IgD-negative memory B cell (primary cell): ENCODE measurements at regions not wholly inside any gene's neighbourhood (a gene's known extent, or its start where the extent isn't known, plus 50 kb on each side); places are given as distances from the start of the nearest gene placed in this dataset.

Source experiments
- H3K27ac Mint-ChIP-seq, 3 donors: one replicate each; pipeline ENCODE4 v1.8.0; 2020 to 2022; ENCODE audit warnings: mild to moderate bottlenecking in 3 of 3, mixed read lengths in 3 of 3, moderate library complexity in 1 of 3
- H3K27me3 Mint-ChIP-seq: one replicate; pipeline ENCODE4 v1.8.0; 2021; ENCODE audit warnings: mixed read lengths
- H3K36me3 Mint-ChIP-seq: one replicate; pipeline ENCODE4 v1.8.0; 2020; ENCODE audit warnings: mild to moderate bottlenecking, mixed read lengths
- H3K4me1 Mint-ChIP-seq, 3 donors: one replicate each; pipeline ENCODE4 v1.8.0; 2020 to 2022; ENCODE audit warnings: mixed read lengths in 3 of 3, mild to moderate bottlenecking in 1 of 3
- H3K4me3 Mint-ChIP-seq, 4 donors: one replicate each; pipeline ENCODE4 v1.8.0; 2020 to 2022; ENCODE audit warnings: mild to moderate bottlenecking in 4 of 4, mixed read lengths in 4 of 4, moderate library complexity in 3 of 4
- H3K9me3 Mint-ChIP-seq, 3 donors: one replicate each; pipeline ENCODE4 v1.8.0; 2020 to 2021; ENCODE audit warnings: mixed read lengths in 3 of 3, mild to moderate bottlenecking in 1 of 3

DNA sequence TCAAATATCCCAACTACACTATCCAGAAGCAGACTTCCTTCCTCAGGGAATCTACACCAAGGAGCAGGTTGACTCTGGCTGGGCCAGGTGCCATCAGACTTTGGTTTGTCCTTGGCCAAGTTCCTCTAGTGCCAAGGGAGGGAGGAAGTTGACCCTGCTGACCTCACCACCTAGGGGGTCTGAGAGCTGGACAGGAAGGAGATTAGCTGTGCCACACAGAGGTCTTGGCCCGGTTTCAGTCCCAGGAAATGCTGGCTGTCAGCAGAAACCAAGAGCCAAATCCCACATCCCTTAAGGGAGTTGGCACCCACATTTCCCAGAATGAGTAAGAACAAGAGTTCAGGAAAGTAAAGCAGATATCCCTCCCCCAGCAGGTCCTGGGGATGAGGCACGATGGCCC, 178.2 kb downstream of the SALL1 start:
- peaks cover 6% of the 10 kb centered on the region for H3K27me3 Mint-ChIP-seq
- peaks cover 0 to 1% (median 0%) of the 10 kb centered on the region in 3 donors for H3K4me1 Mint-ChIP-seq
- H3K36me3 Mint-ChIP-seq = no peaks in the 10 kb centered on the region
- peak overlapping the region in 1 of 4 donors; percentile 35 for H3K4me3 Mint-ChIP-seq
- H3K27ac Mint-ChIP-seq = no peak overlapping the region
- H3K9me3 Mint-ChIP-seq = peaks cover 0 to 3% (median 3%) of the 10 kb centered on the region in 3 donors

DNA sequence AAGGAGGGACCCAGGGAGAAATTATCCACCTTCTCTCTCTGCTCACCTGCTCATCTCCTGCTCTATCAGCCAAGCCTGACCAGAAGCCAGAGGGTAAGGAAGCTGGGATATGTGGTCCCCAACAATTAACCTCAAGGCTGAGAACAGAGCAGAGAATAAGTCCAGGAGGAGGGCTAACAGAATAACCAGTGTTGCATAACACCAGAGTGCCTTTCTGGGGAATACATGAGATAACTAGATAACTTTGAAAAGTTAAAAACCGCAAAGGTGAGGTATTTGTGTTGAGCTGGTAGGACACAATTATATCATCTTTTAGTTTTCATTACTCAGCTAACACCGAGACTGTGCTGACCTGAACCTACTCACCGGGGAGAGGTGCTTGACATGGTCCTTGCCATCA, 180.8 kb downstream of the SALL1 start:
- H3K27me3 Mint-ChIP-seq = peaks cover 6% of the 10 kb centered on the region
- no peak overlapping the region for H3K27ac Mint-ChIP-seq
- no peaks in the 10 kb centered on the region for H3K4me1 Mint-ChIP-seq
- H3K4me3 Mint-ChIP-seq = no peak overlapping the region
- H3K9me3 Mint-ChIP-seq = peaks cover 0 to 3% (median 1%) of the 10 kb centered on the region in 3 donors
- H3K36me3 Mint-ChIP-seq = no peaks in the 10 kb centered on the region

DNA sequence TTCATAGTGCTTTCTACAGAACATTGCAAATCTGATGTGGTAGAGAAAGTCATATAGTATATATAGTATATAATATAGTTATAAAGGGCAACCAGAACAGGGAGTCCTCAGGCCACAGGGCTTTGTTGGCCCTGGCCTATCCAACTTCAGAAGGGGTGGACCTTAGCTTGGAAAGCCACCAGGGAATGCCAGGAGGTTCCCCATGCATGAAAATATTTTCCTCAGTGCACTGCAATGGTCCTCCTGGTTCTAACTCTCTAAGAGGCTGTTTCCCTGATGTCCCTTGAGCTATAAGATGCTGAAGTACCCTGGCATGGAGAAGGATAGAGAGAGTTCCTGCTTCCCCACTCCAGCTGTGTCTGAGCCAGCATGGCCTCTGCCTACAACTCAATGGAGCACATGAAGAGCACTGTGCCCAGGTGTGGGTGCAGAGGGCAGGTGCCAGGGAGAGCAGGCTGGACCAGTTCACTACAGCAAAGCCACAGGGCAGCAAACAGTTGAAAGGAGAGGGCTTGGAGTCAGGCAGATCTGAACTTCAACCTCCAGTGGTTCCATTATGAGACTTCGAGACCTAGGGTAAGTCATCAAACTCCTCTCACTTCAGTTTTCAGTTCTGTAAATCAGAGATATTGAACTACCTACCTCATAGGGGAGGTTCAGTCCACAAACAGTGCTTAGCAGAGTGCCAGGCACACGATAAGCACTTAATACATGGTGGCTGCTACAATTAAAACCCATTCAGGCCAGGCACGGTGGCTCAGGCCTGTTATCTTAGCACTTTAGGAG, 183.1 kb downstream of the SALL1 start:
- no peak overlapping the region for H3K4me3 Mint-ChIP-seq
- H3K36me3 Mint-ChIP-seq = no peaks in the 10 kb centered on the region
- H3K9me3 Mint-ChIP-seq = peaks cover 0 to 3% (median 1%) of the 10 kb centered on the region in 3 donors
- no peaks in the 10 kb centered on the region for H3K4me1 Mint-ChIP-seq
- peak overlapping the region in 1 of 3 donors; percentile 71 for H3K27ac Mint-ChIP-seq
- H3K27me3 Mint-ChIP-seq = peaks cover 2% of the 10 kb centered on the region

DNA sequence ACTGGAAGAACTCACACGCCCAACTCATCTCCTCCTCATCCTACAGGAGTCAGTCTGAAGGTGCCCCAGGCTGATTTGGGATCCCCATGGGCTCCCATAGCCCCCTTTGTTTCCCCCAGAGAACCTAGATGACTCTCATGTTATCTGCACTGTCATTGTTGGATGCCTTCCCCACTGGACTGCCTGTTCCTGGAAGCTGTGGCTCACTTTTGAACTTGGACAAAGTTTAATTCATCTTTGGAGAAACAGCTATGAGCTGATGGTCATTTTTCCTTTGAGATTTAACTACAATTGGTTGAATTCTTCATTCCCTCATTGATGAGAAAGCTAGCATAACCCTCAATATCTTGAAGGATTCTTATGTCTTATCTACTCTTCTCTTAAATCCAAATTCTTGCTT, 186.6 kb downstream of the SALL1 start:
- Mint-ChIP-seq H3K9me3 (no peaks in the 10 kb centered on the region), H3K4me3 (no peak overlapping the region), H3K27me3 (no peaks in the 10 kb centered on the region), H3K27ac (peak overlapping the region in 1 of 3 donors; percentile 39), H3K4me1 (no peaks in the 10 kb centered on the region), H3K36me3 (no peaks in the 10 kb centered on the region)

DNA sequence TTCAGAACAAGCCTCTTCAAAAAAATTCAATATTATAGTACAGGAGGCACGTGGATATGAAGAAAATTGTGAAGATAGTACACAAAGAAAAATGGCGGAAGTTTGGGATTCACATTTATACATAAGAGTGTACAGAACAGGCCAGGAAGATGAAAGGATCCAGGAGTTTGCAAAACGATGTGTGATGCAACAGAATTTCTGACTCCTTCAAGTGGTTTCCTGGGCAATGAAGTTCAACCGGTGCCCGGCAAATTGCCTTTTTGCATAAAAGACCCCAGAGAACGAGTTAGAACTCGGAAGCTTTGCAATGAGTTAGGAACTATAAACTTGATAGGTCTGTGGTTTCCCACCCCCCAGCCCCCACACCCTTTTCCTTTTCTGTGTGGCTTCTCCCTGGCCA, 189.1 kb downstream of the SALL1 start:
- Mint-ChIP-seq H3K9me3 (no peaks in the 10 kb centered on the region), H3K27ac (no peak overlapping the region), H3K4me3 (no peak overlapping the region), H3K27me3 (no peaks in the 10 kb centered on the region), H3K4me1 (no peaks in the 10 kb centered on the region), H3K36me3 (no peaks in the 10 kb centered on the region)

DNA sequence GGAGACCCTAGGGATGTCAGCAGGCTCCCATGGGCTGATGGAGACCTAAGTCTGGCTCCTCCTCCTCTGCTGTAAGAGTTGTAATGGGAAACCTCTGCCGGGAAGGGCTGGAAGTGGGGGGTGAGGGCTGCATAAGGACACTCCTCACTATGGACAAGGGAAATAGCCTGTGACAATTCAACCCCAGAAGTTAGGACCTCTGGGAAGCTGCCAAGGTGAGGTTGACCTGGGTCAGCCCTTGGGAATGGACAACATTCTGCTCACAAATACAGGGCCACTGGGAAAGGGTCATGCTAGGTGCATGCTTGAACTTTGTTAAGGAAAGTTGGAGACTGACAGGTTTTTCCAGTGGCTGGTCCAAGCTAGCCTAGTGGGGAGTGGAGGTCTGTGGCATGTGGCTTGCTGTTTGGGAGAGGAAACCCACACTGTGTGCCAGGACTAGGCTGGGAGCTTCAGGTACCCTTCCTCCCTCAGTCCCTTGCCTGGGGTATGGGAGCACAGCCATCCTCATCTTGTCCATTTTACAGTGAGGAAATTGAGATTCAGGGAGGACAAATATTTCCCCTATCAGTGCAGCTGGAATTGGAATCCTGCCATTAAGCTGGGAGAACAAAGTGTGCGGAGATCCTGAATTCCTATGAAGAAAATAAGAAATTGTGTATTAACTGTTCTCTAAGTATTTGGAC, 190.4 kb downstream of the SALL1 start:
- H3K4me3 Mint-ChIP-seq = no peak overlapping the region
- no peaks in the 10 kb centered on the region for H3K9me3 Mint-ChIP-seq
- no peak overlapping the region for H3K27ac Mint-ChIP-seq
- H3K36me3 Mint-ChIP-seq = no peaks in the 10 kb centered on the region
- no peaks in the 10 kb centered on the region for H3K4me1 Mint-ChIP-seq
- H3K27me3 Mint-ChIP-seq = no peaks in the 10 kb centered on the region

DNA sequence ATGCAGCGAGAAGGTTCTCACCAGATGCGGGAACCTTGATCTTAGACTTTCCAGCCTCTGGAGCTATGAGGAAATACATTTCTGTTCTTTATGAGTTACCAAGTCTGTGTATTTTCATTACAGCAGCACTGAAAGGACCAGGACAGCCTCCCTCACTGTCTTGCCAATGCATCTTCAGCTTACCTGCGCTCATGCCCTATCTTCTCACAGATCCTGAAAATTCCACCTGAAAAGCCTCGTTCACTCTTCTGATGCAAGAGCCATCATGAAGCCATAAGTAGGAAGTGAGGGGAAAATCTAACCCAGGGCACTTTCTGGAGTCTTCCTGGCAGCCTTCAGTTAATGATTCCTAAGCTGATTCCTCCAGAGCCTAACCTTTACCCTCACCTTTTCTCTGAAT, 194.0 kb downstream of the SALL1 start:
- Mint-ChIP-seq H3K27ac (no peak overlapping the region), H3K9me3 (no peaks in the 10 kb centered on the region), H3K27me3 (peaks cover 2% of the 10 kb centered on the region), H3K4me1 (no peaks in the 10 kb centered on the region), H3K36me3 (no peaks in the 10 kb centered on the region), H3K4me3 (no peak overlapping the region)

DNA sequence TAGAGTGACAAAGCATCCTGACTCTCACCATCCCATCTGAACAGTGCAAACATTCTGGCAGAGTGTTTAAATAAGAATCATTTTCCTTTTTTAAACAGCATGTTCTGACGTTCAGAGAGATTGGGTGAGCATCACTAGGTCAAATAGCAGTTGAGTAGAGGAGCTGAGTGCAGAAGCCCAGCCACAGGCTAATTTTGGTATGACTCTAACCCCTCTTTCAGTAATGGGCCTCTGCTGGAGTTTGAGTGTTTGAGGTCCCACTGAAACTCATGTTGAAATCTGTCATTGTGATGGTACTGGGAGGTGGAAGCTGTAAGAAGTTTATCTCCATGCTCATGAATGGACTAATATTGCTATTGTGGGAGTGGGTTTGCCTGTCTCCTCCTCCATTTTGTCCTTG, 194.4 kb downstream of the SALL1 start:
- Mint-ChIP-seq H3K9me3 (no peaks in the 10 kb centered on the region), H3K36me3 (no peaks in the 10 kb centered on the region), H3K27ac (no peak overlapping the region), H3K27me3 (peaks cover 2% of the 10 kb centered on the region), H3K4me1 (no peaks in the 10 kb centered on the region), H3K4me3 (no peak overlapping the region)

DNA sequence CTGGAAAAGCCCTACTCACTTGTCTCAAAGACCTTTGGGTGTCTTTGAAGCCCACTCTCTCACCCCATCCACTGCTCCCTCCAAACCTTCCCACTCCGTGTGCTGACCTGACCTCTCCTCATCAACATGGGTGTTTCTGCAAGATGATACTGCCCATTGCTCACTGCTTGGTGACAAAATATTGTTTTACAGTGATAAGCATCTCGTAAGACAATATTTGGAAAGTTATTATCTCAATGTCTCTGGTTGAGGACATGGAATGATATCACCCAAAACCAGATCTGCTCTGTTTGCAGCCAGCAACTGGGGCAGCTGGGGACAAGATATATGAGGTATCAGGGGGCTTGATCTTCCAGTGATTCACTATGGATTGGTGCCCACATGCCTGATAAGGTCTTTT, 195.8 kb downstream of the SALL1 start:
- Mint-ChIP-seq H3K36me3 (no peaks in the 10 kb centered on the region), H3K4me1 (no peaks in the 10 kb centered on the region), H3K4me3 (no peak overlapping the region), H3K9me3 (no peaks in the 10 kb centered on the region), H3K27ac (no peak overlapping the region), H3K27me3 (peaks cover 2% of the 10 kb centered on the region)

DNA sequence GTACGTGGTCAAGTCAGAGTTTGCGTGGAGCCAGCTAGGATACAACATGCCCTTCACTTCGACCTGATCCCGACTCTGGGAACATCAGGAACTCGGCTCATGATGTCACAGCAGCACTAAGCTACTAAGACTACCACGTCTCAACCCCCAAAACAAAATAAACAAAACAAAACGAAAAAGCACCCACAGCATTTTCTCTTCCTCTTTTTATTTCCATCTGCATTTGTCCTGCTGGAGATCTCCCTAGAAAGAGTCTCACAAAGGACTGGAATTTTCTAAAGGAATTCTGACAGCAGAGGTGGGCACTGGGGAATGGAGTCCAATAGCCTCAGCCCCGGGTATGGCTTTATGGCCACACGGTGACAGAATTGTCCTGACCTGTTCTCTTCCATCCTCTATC, 196.6 kb downstream of the SALL1 start:
- Mint-ChIP-seq H3K4me1 (no peaks in the 10 kb centered on the region), H3K27ac (no peak overlapping the region), H3K9me3 (no peaks in the 10 kb centered on the region), H3K4me3 (no peak overlapping the region), H3K36me3 (no peaks in the 10 kb centered on the region), H3K27me3 (peaks cover 2% of the 10 kb centered on the region)

DNA sequence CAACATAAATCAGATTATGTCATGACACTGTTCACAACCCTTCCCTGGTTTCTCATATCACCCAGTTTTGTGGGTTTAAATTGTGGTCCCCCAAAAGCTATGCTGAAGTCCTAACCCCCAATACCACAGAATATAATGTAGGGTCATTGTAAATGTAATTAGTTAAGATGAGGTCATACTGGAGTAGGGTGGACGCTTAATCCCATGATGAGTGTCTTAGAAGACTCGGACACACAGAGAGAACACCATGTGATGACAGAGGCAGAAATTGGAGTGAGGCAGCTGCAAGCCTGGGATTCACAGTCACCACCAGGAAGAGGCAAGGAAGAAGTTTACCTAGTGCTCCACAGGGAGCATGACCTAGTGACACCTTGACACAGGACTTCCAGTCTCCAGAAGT, 197.8 kb downstream of the SALL1 start:
- Mint-ChIP-seq H3K27me3 (peaks cover 2% of the 10 kb centered on the region), H3K4me1 (no peaks in the 10 kb centered on the region), H3K27ac (no peak overlapping the region), H3K4me3 (no peak overlapping the region), H3K36me3 (no peaks in the 10 kb centered on the region), H3K9me3 (no peaks in the 10 kb centered on the region)

DNA sequence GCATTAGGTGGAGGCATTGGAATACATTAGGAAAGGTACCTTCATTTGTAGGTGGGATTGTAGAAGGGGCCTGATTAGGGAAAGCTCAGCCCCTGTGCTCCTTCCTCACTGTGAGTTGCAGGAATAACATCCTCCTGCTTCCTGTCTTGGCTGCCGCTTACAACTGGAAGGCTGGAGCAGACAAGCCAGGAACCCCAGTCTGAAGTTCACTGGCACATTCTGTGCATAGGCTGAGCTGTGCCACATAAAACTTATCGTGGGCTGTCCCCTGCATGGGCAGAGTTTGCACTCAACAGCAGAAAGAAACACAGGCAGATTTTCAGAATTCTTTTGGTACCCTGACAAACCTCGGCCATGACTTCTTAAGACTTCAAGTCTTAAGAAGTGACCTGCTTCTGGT, 200.1 kb downstream of the SALL1 start:
- no peak overlapping the region for H3K4me3 Mint-ChIP-seq
- no peaks in the 10 kb centered on the region for H3K4me1 Mint-ChIP-seq
- peaks cover 2% of the 10 kb centered on the region for H3K27me3 Mint-ChIP-seq
- H3K9me3 Mint-ChIP-seq = peaks cover 0 to 1% (median 0%) of the 10 kb centered on the region in 3 donors
- H3K36me3 Mint-ChIP-seq = no peaks in the 10 kb centered on the region
- H3K27ac Mint-ChIP-seq = no peak overlapping the region

DNA sequence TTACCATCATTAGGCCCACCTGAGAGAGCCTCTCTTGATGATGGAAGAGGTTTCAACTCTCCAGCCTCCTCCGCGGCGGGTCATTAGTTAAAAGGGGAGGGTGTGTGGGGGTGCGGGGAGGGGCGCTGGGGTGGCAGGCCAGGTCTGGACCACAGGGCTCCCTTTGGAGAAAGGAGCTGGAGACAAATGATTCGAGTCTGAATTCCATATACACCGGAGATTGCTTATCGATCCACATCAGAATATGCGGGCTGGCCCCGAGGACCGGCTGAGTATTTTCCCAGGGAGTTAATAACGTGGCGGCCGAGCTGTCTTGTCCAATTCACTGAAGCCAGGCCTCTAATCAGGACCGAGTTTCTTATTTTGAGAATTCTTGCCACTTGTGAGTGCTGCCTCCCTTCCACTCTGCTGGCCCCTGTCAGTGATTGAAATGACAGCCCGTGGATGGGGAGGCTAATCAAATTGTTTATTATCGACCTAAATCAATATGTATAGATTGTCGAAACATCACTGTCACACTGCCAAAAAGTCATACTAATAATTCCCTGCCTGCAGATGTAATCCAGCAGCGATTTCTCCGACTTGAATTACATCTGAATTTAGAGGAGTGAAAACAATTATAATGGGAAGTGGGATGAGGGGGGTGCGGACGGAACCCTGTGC, 202.7 kb downstream of the SALL1 start:
- H3K9me3 Mint-ChIP-seq = peaks cover 0 to 1% (median 0%) of the 10 kb centered on the region in 3 donors
- H3K4me1 Mint-ChIP-seq = no peaks in the 10 kb centered on the region
- H3K36me3 Mint-ChIP-seq = no peaks in the 10 kb centered on the region
- H3K27me3 Mint-ChIP-seq = peaks cover 3% of the 10 kb centered on the region
- H3K4me3 Mint-ChIP-seq = peak overlapping the region in 1 of 4 donors; percentile 11
- no peak overlapping the region for H3K27ac Mint-ChIP-seq

DNA sequence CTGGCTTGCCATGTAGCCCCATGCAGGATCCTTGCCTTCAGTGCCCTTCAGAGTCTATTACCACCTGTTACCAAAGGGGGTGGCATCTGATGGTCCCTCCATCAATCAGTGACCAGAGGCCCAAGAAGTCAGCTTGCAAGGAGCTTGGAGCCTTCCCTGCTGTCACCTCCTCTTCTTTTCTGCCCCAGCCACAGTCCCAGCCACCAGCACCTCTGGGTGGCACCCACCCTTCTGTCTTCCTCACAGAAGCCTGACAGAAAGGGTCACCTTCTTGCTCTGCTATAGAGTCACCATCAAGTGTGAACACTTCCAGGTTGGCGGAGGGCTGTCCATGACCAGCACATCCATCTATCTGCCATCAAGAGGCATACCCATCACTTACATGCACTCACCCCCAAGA, 203.2 kb downstream of the SALL1 start:
- Mint-ChIP-seq H3K27me3 (peaks cover 3% of the 10 kb centered on the region), H3K4me1 (no peaks in the 10 kb centered on the region), H3K9me3 (peaks cover 0 to 1% (median 0%) of the 10 kb centered on the region in 3 donors), H3K27ac (no peak overlapping the region), H3K4me3 (peak overlapping the region in 1 of 4 donors; percentile 11), H3K36me3 (no peaks in the 10 kb centered on the region)

DNA sequence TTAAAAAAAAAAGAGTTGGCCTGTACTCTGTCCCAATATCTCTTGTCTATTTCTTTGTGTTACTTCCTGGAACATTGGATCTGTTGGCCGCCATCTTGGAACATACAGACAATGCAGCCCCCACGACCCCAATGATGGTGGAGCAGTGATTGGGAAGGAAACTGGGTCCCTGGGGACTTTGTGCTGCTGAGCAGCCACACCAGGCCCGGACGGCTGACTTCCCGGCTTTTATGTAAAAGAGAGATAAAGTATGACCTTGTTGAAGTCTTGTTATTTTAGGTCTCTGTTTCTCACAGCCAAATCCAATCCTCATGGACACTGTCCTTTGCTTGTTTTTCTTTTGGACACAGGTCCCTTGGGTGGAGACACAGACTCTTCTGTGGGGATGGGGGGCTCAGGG, 204.5 kb downstream of the SALL1 start:
- Mint-ChIP-seq H3K27me3 (peaks cover 3% of the 10 kb centered on the region), H3K36me3 (no peaks in the 10 kb centered on the region), H3K9me3 (peaks cover 0 to 1% (median 0%) of the 10 kb centered on the region in 3 donors), H3K4me3 (no peak overlapping the region), H3K4me1 (no peaks in the 10 kb centered on the region), H3K27ac (no peak overlapping the region)
